ENCODE measurements at regions not wholly inside any gene's neighbourhood (a gene's known extent, or its start where the extent isn't known, plus 50 kb on each side); places are given as distances from the start of the nearest gene placed in this dataset.
"Not testable (repeated sequence)": the region's sequence is repeated elsewhere in the genome, so short reads cannot be mapped to it uniquely, and the experiment has no call there.

DNA sequence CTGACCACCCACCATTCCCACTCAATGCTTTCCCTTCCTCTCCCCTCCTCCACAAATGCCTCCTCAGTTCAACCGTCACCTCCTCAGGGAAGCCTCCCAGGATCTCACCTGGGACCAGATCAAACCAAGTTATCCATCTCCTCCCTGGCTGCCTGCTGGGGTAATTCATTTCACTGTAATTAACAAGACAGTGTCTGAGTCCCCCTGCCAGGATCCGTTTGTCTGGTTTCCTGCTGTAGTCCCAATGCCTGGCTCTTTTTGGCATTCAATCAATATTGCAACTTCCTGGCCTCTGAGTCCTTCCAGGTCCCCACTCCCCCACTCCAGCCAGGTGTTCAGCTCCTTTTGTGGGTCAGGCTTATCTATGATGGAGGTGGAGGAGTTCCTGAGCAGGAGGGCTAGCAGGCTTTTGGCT lies 687.7 kb downstream of the PTPRU start:
- H3K27me3 ChIP-seq (ENCODE audit: control insufficient read depth, insufficient read depth, low read length) = peaks cover 5% of the 10 kb centered on the region
- no peak overlapping the region for H3K9ac ChIP-seq (ENCODE audit: low read length)
- no peak overlapping the region for H3K4me3 ChIP-seq (ENCODE audit: low read length)
- no peak overlapping the region for H3K27ac ChIP-seq (ENCODE audit: low read depth, low read length)
- no peaks in the 10 kb centered on the region for H3K36me3 ChIP-seq (ENCODE audit: control insufficient read depth, insufficient read depth, low read length)
- no peaks in the 10 kb centered on the region for H3K4me1 ChIP-seq (ENCODE audit: control insufficient read depth, insufficient read depth, low read length)

DNA sequence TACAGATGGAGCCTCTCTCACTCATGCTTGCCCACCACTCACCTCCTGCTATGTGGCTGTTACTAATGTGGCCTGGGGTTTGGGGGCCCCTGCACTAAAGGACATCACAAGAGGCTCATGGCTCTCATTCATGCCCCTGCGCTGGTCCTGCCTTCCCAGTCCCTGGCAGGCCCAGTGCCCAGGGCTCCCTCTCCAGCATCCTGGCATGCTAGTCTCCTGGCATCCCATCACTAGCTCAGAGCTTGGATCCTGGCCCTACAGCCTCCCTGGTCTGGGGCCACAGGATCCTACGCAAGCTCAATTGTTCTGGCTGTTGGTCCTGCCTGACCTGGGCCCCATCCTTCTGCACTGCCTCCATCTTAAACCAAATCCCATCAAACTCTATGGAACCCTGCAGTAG lies 685.4 kb downstream of the PTPRU start:
- Histone ChIP-seq H3K27ac (ENCODE audit: low read depth, low read length) (no peak overlapping the region), H3K36me3 (ENCODE audit: control insufficient read depth, insufficient read depth, low read length) (no peaks in the 10 kb centered on the region), H3K27me3 (ENCODE audit: control insufficient read depth, insufficient read depth, low read length) (peaks cover 5% of the 10 kb centered on the region), H3K9ac (ENCODE audit: low read length) (no peak overlapping the region), H3K4me1 (ENCODE audit: control insufficient read depth, insufficient read depth, low read length) (no peaks in the 10 kb centered on the region), H3K4me3 (ENCODE audit: low read length) (no peak overlapping the region)

DNA sequence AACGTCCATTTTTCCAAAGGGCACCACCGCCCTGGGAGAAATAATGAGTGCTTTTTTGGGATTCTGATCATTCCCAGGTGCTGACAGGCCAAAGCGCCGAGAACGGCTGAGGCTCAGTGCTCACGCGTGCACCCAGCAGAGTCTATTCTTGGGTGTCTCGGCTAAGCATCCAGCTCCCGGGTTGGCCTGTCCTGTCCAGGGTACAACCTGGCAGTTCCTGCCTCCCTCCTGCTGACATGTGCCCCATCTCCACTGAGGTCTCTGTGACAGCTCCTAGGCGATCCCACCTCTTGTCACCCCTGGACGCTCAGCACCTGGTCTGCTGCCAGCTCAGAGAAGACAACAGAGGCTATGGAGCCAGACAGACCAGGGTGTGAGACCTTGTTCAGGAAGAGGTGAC lies 684.5 kb downstream of the PTPRU start:
- peaks cover 5% of the 10 kb centered on the region for H3K27me3 ChIP-seq (ENCODE audit: control insufficient read depth, insufficient read depth, low read length)
- no peaks in the 10 kb centered on the region for H3K4me1 ChIP-seq (ENCODE audit: control insufficient read depth, insufficient read depth, low read length)
- H3K9ac ChIP-seq (ENCODE audit: low read length) = no peak overlapping the region
- H3K4me3 ChIP-seq (ENCODE audit: low read length) = no peak overlapping the region
- no peaks in the 10 kb centered on the region for H3K36me3 ChIP-seq (ENCODE audit: control insufficient read depth, insufficient read depth, low read length)
- no peak overlapping the region for H3K27ac ChIP-seq (ENCODE audit: low read depth, low read length)

DNA sequence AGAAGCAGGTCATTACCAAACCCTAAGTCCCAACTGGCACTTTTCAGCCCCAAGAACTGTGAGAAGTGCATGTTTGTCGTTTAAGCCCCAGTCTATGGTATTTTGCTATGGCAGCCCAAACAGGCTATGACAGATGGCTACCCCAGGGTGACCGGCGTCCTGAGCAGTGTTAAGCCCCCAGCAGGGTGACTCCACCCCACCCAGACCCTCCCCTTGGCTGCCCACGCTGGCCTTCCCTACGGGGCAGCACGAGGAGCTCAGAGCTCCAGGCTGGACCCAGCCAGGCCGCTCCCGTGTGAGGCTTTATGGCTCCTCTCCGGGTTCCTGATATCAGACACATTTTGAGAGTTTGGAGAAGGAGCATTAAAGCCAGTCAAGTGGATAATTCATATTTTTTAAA lies 684.0 kb downstream of the PTPRU start:
- Histone ChIP-seq H3K27ac (ENCODE audit: low read depth, low read length) (no peak overlapping the region), H3K4me3 (ENCODE audit: low read length) (no peak overlapping the region), H3K9ac (ENCODE audit: low read length) (no peak overlapping the region), H3K36me3 (ENCODE audit: control insufficient read depth, insufficient read depth, low read length) (no peaks in the 10 kb centered on the region), H3K27me3 (ENCODE audit: control insufficient read depth, insufficient read depth, low read length) (peaks cover 5% of the 10 kb centered on the region), H3K4me1 (ENCODE audit: control insufficient read depth, insufficient read depth, low read length) (no peaks in the 10 kb centered on the region)

DNA sequence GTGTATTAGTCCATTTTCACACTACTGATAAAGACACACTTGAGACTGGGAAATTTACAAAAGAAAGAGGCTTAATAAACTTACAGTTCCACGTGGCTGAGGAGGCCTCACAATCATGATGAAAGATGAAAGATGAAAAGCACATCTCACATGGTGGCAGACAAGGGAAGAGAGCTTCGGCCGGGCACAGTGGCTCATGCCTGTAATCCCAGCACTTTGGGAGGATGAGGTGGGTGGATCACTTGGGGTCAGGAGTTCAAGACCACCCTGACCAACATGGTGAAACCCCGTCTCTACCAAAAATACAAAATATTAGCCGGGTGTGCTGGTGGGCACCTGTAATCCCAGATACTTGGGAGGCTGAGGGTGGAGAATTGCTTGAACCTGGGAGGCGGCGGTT lies 682.7 kb downstream of the PTPRU start:
- not testable (repeated sequence) for H3K9ac ChIP-seq (ENCODE audit: low read length); H3K4me3 ChIP-seq (ENCODE audit: low read length); H3K27me3 ChIP-seq (ENCODE audit: control insufficient read depth, insufficient read depth, low read length); H3K36me3 ChIP-seq (ENCODE audit: control insufficient read depth, insufficient read depth, low read length); H3K27ac ChIP-seq (ENCODE audit: low read depth, low read length); H3K4me1 ChIP-seq (ENCODE audit: control insufficient read depth, insufficient read depth, low read length)

DNA sequence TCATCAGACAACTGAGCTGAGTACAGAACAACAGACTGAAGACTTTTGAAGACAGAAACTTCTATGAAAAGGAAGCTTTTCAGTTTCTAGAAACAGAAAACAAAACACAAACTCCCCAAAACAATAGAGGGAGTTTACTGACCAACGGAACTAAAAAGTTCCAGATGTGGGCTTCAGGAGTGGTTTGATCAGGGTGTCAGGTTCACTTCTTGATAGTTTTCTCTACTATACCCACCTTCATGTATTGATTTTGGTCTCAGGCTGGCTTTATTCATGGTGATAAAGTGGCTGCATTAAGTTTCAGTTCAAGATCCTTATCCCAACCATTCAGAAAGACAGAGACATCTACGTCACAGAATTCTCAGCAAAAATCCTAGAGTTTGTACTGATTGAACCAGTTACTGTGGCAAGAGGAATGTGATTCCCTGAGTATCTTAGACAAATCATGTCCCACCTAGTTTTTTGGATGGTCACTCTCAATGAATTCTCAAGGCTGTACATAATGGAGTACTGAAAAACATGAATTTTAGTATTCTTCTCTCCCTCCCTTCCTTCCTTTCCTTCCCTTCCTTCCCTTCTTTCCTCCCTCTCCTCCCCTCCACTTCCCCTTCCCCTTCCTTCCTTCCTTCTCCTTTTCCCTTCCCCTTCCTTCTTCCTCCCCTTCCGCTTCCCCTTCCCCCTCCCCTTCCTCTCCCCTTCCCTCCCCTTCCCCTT lies 680.5 kb downstream of the PTPRU start:
- no peak overlapping the region for H3K4me3 ChIP-seq (ENCODE audit: low read length)
- H3K27ac ChIP-seq (ENCODE audit: low read depth, low read length) = no peak overlapping the region
- H3K27me3 ChIP-seq (ENCODE audit: control insufficient read depth, insufficient read depth, low read length) = no peaks in the 10 kb centered on the region
- H3K4me1 ChIP-seq (ENCODE audit: control insufficient read depth, insufficient read depth, low read length) = no peaks in the 10 kb centered on the region
- no peak overlapping the region for H3K9ac ChIP-seq (ENCODE audit: low read length)
- H3K36me3 ChIP-seq (ENCODE audit: control insufficient read depth, insufficient read depth, low read length) = no peaks in the 10 kb centered on the region

DNA sequence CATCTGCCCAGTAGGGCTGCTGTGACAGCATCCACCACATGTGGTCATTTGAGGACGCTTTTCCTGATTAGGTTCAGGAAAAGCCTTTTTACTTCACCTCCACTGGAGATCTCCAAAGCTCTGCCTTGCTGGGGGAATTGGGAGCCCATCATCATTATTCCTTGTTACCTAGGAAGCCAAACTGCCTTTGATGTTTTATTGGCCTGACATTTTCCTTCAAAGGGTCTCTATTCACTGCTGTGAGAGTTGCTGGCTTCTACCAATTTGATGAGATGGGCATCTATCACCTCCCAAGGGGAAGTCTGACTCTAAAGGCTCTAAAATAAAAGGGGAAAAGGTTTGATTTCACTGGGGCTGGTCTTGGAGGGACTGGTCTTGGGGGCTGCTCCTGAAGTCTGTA lies 678.6 kb downstream of the PTPRU start:
- Histone ChIP-seq H3K4me3 (ENCODE audit: low read length) (no peak overlapping the region), H3K9ac (ENCODE audit: low read length) (no peak overlapping the region), H3K27me3 (ENCODE audit: control insufficient read depth, insufficient read depth, low read length) (no peaks in the 10 kb centered on the region), H3K4me1 (ENCODE audit: control insufficient read depth, insufficient read depth, low read length) (no peaks in the 10 kb centered on the region), H3K27ac (ENCODE audit: low read depth, low read length) (no peak overlapping the region), H3K36me3 (ENCODE audit: control insufficient read depth, insufficient read depth, low read length) (no peaks in the 10 kb centered on the region)

DNA sequence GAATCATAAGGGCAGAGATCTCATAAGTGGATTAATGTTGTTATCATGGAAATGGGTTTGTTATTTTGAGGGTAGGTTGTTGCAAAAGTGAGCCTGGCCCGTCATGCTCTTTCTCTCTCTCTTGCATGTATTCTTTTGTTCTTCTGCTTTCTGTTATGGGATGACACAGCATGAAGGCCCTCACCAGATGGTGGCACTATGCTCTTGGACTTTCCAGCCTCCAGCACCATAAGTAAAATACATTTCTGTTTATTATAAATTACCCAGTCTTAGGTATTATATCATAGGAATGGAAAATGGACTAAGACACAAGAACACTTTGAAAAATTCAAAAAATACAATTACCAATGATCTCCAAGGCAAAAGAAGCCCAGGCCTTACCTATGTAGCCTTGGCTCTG lies 676.1 kb downstream of the PTPRU start:
- Histone ChIP-seq H3K36me3 (ENCODE audit: control insufficient read depth, insufficient read depth, low read length) (no peaks in the 10 kb centered on the region), H3K9ac (ENCODE audit: low read length) (no peak overlapping the region), H3K4me1 (ENCODE audit: control insufficient read depth, insufficient read depth, low read length) (no peaks in the 10 kb centered on the region), H3K27me3 (ENCODE audit: control insufficient read depth, insufficient read depth, low read length) (no peaks in the 10 kb centered on the region), H3K4me3 (ENCODE audit: low read length) (no peak overlapping the region), H3K27ac (ENCODE audit: low read depth, low read length) (no peak overlapping the region)

DNA sequence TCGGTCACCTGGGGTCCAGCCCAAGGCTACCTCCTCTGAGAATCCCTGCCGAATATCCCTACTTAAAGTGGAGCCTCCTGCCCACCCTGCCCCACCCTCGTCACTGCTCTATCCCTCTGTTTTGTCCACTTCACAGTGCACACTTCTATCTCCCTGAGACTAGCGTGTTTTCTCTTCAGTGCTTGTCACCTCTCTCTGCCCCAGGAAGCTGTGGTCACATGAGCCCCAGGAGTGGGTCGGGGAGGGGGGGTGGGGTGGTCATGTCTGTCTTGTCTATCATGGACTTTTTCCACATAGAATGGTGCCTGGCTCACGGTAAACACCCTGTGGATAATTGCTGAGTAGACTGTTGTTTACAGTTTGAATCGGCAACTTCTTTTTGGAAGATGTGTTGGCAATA lies 673.6 kb downstream of the PTPRU start:
- Histone ChIP-seq H3K4me1 (ENCODE audit: control insufficient read depth, insufficient read depth, low read length) (no peaks in the 10 kb centered on the region), H3K9ac (ENCODE audit: low read length) (no peak overlapping the region), H3K27ac (ENCODE audit: low read depth, low read length) (no peak overlapping the region), H3K36me3 (ENCODE audit: control insufficient read depth, insufficient read depth, low read length) (no peaks in the 10 kb centered on the region), H3K27me3 (ENCODE audit: control insufficient read depth, insufficient read depth, low read length) (no peaks in the 10 kb centered on the region), H3K4me3 (ENCODE audit: low read length) (no peak overlapping the region)

DNA sequence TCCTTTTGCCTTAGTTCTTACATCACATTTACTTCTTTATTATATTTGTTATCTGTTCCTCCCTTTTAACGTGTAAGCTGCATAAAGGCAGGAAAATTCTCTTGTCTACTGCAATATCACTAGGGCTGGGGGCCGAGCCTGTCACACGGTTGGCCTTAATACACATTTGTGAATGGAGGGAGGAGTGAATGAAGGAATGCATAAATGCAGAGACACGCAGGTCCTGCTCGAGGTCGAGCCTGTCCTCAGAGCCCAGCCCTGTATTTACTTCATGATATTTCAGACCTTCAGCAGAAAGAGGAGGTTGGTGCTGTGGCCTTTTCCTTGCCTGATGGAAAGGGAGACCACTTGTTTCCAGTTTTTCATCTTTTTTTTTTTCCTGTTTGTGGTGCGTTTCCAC lies 671.3 kb downstream of the PTPRU start:
- Histone ChIP-seq H3K27me3 (ENCODE audit: control insufficient read depth, insufficient read depth, low read length) (peaks cover 4% of the 10 kb centered on the region), H3K9ac (ENCODE audit: low read length) (no peak overlapping the region), H3K4me1 (ENCODE audit: control insufficient read depth, insufficient read depth, low read length) (no peaks in the 10 kb centered on the region), H3K4me3 (ENCODE audit: low read length) (no peak overlapping the region), H3K27ac (ENCODE audit: low read depth, low read length) (no peak overlapping the region), H3K36me3 (ENCODE audit: control insufficient read depth, insufficient read depth, low read length) (no peaks in the 10 kb centered on the region)

DNA sequence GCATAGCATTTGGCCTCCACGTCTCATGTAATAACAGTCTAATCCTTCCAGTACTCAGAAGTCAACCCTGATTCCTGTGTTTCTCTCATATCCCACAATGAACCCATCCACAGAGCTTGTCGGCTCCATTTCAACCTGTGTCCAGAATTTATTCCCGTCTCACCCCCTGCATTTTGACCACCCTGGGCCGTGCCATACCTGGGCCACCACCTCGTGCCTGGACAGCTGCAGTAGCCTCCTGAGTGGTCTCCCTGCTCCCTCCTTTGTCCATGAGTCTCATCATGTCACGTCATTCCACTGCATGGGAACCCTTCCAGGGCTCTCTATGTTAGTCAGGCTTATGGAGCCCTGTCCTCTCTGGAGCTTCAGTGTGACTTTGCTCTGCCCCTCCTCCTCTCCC lies 670.6 kb downstream of the PTPRU start:
- H3K4me3 ChIP-seq (ENCODE audit: low read length) = no peak overlapping the region
- H3K27me3 ChIP-seq (ENCODE audit: control insufficient read depth, insufficient read depth, low read length) = peaks cover 4% of the 10 kb centered on the region
- H3K9ac ChIP-seq (ENCODE audit: low read length) = no peak overlapping the region
- no peaks in the 10 kb centered on the region for H3K4me1 ChIP-seq (ENCODE audit: control insufficient read depth, insufficient read depth, low read length)
- H3K36me3 ChIP-seq (ENCODE audit: control insufficient read depth, insufficient read depth, low read length) = no peaks in the 10 kb centered on the region
- H3K27ac ChIP-seq (ENCODE audit: low read depth, low read length) = no peak overlapping the region

DNA sequence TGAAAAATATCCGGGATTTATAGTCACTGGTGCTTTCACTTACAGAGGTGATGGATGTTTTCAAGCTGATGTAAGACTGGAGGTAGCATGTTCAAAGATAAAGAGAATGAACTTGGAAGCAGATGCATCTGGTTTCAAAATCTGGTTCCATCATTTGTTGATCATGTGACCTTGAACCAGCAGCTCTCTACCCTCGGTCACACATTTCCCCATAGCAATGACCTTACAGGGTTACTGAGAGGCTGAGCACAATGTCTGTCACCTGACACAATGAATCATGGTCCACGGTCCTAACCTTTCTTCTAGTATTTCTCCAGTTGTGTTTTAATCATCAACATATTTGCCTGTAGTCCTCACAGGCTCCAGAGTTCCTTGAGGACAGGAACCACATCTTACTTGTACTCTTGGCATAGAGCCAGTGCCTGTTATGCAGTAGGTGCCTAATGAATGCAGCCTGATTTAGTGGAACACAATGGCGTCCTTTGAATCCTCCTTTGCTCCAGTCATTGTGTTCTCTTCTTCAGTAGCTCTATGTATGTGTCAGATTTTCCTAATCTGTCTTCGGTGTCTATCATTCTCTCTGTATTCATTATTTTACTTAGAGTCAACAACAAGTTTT lies 667.3 kb downstream of the PTPRU start:
- H3K4me1 ChIP-seq (ENCODE audit: control insufficient read depth, insufficient read depth, low read length) = no peaks in the 10 kb centered on the region
- H3K27me3 ChIP-seq (ENCODE audit: control insufficient read depth, insufficient read depth, low read length) = peaks cover 4% of the 10 kb centered on the region

DNA sequence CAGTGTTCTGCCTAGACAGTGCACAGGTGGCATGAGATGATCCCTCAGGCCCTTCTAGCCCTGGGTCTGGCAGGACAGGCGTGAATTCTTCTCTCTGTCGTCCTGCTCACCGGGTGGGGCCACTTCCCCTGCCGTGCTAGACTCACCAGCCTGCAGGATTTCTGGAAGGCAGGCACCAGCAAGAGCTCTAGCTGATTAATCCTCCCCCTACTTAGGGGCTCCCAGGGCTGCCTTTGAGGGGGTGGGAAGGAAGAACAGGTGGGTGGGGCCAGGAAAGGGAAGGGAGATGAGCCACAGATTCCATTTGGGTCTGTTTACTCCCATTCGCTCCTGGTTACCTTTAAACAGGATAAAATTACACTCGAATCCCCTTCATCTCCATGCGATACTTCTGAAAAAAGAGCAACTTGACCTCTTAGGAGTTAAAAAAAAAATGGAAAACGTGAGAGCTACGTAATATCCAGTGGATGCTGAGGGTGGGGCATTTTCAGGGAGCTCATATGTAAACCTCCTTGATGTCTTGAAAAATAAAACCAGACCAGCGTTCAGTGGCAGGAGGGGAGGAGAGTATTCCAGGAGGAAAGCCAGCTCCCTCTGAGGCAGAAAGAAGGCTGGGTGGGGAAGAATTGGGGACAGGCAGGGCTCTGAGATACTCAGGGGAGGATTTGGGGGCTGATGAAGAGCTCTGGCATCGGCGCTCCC lies 665.5 kb downstream of the PTPRU start:
- Histone ChIP-seq H3K27me3 (ENCODE audit: control insufficient read depth, insufficient read depth, low read length) (peaks cover 4% of the 10 kb centered on the region), H3K36me3 (ENCODE audit: control insufficient read depth, insufficient read depth, low read length) (no peaks in the 10 kb centered on the region), H3K27ac (ENCODE audit: low read depth, low read length) (no peak overlapping the region), H3K4me3 (ENCODE audit: low read length) (no peak overlapping the region), H3K9ac (ENCODE audit: low read length) (no peak overlapping the region), H3K4me1 (ENCODE audit: control insufficient read depth, insufficient read depth, low read length) (no peaks in the 10 kb centered on the region)

More for the DNA sequence above, 667.3 kb downstream of the PTPRU start:
- no peak overlapping the region for H3K4me3 ChIP-seq (ENCODE audit: low read length)
- H3K36me3 ChIP-seq (ENCODE audit: control insufficient read depth, insufficient read depth, low read length) = no peaks in the 10 kb centered on the region
- H3K27ac ChIP-seq (ENCODE audit: low read depth, low read length) = no peak overlapping the region
- H3K9ac ChIP-seq (ENCODE audit: low read length) = no peak overlapping the region
